ENCODE measurements at regions not wholly inside any gene's neighbourhood (a gene's known extent, or its start where the extent isn't known, plus 50 kb on each side); places are given as distances from the start of the nearest gene placed in this dataset.

- H3K36me3 ChIP-seq (ENCODE audit: control insufficient read depth, insufficient read depth, low read length): no peaks in the 10 kb centered on the region
- H3K4me3 ChIP-seq (ENCODE audit: low read depth, low read length): no peak overlapping the region
- no peaks in the 10 kb centered on the region for H3K27me3 ChIP-seq (ENCODE audit: control insufficient read depth, insufficient read depth, low read length)
- TF ChIP-seq, protein P1, sequence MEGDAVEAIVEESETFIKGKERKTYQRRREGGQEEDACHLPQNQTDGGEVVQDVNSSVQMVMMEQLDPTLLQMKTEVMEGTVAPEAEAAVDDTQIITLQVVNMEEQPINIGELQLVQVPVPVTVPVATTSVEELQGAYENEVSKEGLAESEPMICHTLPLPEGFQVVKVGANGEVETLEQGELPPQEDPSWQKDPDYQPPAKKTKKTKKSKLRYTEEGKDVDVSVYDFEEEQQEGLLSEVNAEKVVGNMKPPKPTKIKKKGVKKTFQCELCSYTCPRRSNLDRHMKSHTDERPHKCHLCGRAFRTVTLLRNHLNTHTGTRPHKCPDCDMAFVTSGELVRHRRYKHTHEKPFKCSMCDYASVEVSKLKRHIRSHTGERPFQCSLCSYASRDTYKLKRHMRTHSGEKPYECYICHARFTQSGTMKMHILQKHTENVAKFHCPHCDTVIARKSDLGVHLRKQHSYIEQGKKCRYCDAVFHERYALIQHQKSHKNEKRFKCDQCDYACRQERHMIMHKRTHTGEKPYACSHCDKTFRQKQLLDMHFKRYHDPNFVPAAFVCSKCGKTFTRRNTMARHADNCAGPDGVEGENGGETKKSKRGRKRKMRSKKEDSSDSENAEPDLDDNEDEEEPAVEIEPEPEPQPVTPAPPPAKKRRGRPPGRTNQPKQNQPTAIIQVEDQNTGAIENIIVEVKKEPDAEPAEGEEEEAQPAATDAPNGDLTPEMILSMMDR (IDR thresholded peaks at IDR 0.05; ENCODE audit: insufficient read depth, low read length, poor library complexity, severe bottlenecking): no peak
- no peak for DNase-seq (ENCODE audit: low read depth)
These were observed 669.2 kb upstream of the ACO1 start for GRCh38 chr9:31715250-31715649.

- TF ChIP-seq, protein P1 (IDR thresholded peaks at IDR 0.05; ENCODE audit: insufficient read depth, low read length, poor library complexity, severe bottlenecking): no peak
- no peaks in the 10 kb centered on the region for H3K36me3 ChIP-seq (ENCODE audit: control insufficient read depth, insufficient read depth, low read length)
- no peak for DNase-seq (ENCODE audit: low read depth)
These were observed 665.2 kb upstream of the ACO1 start for GRCh38 chr9:31719262-31719661.

GRCh38 chr9:31730398-31730797 lies 654.0 kb upstream of the ACO1 start:
- Histone ChIP-seq H3K27me3 (ENCODE audit: control insufficient read depth, insufficient read depth, low read length) (no peaks in the 10 kb centered on the region), H3K4me3 (ENCODE audit: low read depth, low read length) (no peak overlapping the region), H3K36me3 (ENCODE audit: control insufficient read depth, insufficient read depth, low read length) (no peaks in the 10 kb centered on the region)
- TF ChIP-seq, protein P1 (IDR thresholded peaks at IDR 0.05; ENCODE audit: insufficient read depth, low read length, poor library complexity, severe bottlenecking): no peak
- no peak for DNase-seq (ENCODE audit: low read depth)

More at GRCh38 chr9:31719262-31719661, 665.2 kb upstream of the ACO1 start:
- no peaks in the 10 kb centered on the region for H3K27me3 ChIP-seq (ENCODE audit: control insufficient read depth, insufficient read depth, low read length)
- no peak overlapping the region for H3K4me3 ChIP-seq (ENCODE audit: low read depth, low read length)

- Histone ChIP-seq H3K27me3 (ENCODE audit: control insufficient read depth, insufficient read depth, low read length) (no peaks in the 10 kb centered on the region), H3K4me3 (ENCODE audit: low read depth, low read length) (no peak overlapping the region), H3K36me3 (ENCODE audit: control insufficient read depth, insufficient read depth, low read length) (no peaks in the 10 kb centered on the region)
- no peak for DNase-seq (ENCODE audit: low read depth)
- TF ChIP-seq, protein P1 (IDR thresholded peaks at IDR 0.05; ENCODE audit: insufficient read depth, low read length, poor library complexity, severe bottlenecking): no peak
These were observed 651.3 kb upstream of the ACO1 start for GRCh38 chr9:31733166-31733565.

DNA sequence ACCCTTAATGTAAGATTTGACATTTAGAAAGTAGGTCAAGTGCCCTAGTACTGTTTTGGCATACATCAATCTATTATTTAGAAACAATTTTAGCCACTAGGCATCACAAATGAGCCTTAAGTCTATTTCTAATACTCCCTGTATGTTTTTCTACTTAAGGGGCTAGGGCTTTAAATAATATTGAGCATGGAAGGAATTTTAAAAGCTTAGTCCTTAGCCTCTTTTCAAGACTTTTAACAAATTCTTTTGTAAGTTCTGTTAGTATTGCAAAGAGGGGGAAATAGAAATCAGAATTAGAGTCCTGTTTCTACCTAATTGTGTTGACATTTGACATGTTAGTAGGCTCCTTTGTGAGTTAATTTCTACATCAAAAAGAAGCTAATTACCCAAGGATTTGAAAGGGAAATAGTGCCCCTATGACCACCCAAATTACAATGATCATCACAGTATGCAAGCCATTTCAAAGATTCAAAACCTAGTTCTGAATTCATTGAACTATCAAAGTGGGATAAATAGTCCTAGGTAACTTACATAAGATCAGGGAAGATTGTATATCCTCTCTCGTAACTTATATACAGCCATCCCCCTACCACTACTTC lies 647.8 kb upstream of the ACO1 start:
- TF ChIP-seq, protein P1 (IDR thresholded peaks at IDR 0.05; ENCODE audit: insufficient read depth, low read length, poor library complexity, severe bottlenecking): no peak
- DNase-seq (ENCODE audit: low read depth): no peak
- H3K27me3 ChIP-seq (ENCODE audit: control insufficient read depth, insufficient read depth, low read length): no peaks in the 10 kb centered on the region
- no peaks in the 10 kb centered on the region for H3K36me3 ChIP-seq (ENCODE audit: control insufficient read depth, insufficient read depth, low read length)
- no peak overlapping the region for H3K4me3 ChIP-seq (ENCODE audit: low read depth, low read length)

GRCh38 chr9:31740705-31741104 lies 643.7 kb upstream of the ACO1 start:
- Histone ChIP-seq H3K27me3 (ENCODE audit: control insufficient read depth, insufficient read depth, low read length) (no peaks in the 10 kb centered on the region), H3K36me3 (ENCODE audit: control insufficient read depth, insufficient read depth, low read length) (no peaks in the 10 kb centered on the region), H3K4me3 (ENCODE audit: low read depth, low read length) (no peak overlapping the region)
- no peak for DNase-seq (ENCODE audit: low read depth)
- TF ChIP-seq, protein P1 (IDR thresholded peaks at IDR 0.05; ENCODE audit: insufficient read depth, low read length, poor library complexity, severe bottlenecking): no peak

Data from kidney epithelial cell (primary cell).